Prostate gland (tissue), 2 donors: ENCODE measurements at regions not wholly inside any gene's neighbourhood (a gene's known extent, or its start where the extent isn't known, plus 50 kb on each side); places are given as distances from the start of the nearest gene placed in this dataset.

ENCODE experiments used
- POLR2A ChIP-seq: fragments of 450-650 bp; IDR thresholded peaks from one replicate; pipeline ENCODE4 v1.6.1; 2016; ENCODE audit warnings: antibody characterized with exemption, mild to moderate bottlenecking
- POLR2AphosphoS5 ChIP-seq: sonication (generic); formaldehyde crosslinking; IDR thresholded peaks from one replicate; pipeline ENCODE4 v1.6.1; 2017; ENCODE audit warnings: antibody characterized with exemption
- TF ChIP-seq, protein P1 (sequence below), 4 experiments: fragments of 200-600 bp in 2 of 4; fragments of 450-650 bp in 2 of 4; sonication (generic) in 2 of 4; IDR thresholded peaks; 1 replicate in 3 of 4; 2 replicates in 1 of 4; pipeline ENCODE4 v1.5.1; 2016 to 2019; ENCODE audit warnings: antibody characterized with exemption in 4 of 4, mild to moderate bottlenecking in 2 of 4, moderate library complexity in 2 of 4

DNA sequence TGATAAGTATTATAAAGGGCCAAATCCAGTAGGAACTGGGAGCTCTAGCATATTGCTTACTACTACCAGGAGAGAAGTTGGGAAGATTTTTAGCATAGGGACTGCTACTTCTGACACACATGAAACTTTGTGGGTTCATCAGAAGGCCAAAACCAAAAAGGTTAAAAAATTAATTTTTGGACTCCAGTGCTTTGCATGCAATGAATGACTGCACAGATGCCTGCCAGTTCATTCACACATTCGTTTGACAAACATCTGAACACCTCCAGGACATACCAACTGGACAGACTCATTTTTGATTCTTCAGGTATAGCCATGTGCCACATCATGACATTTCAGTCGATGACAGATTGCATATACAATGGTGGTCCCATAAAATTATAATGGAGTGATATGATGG lies 79.8 kb downstream of the MID1IP1 start:
- TF ChIP-seq POLR2A (no peak), POLR2AphosphoS5 (no peak)
- TF ChIP-seq, protein P1, sequence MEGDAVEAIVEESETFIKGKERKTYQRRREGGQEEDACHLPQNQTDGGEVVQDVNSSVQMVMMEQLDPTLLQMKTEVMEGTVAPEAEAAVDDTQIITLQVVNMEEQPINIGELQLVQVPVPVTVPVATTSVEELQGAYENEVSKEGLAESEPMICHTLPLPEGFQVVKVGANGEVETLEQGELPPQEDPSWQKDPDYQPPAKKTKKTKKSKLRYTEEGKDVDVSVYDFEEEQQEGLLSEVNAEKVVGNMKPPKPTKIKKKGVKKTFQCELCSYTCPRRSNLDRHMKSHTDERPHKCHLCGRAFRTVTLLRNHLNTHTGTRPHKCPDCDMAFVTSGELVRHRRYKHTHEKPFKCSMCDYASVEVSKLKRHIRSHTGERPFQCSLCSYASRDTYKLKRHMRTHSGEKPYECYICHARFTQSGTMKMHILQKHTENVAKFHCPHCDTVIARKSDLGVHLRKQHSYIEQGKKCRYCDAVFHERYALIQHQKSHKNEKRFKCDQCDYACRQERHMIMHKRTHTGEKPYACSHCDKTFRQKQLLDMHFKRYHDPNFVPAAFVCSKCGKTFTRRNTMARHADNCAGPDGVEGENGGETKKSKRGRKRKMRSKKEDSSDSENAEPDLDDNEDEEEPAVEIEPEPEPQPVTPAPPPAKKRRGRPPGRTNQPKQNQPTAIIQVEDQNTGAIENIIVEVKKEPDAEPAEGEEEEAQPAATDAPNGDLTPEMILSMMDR (IDR thresholded peaks at IDR 0.05), result no peak
